SK-N-SH treated with all-trans-retinoic acid at 6 μM for 48 hours (cell line): ENCODE measurements at regions not wholly inside any gene's neighbourhood (a gene's known extent, or its start where the extent isn't known, plus 50 kb on each side); places are given as distances from the start of the nearest gene placed in this dataset.

ENCODE experiments used
- ATAC-seq: fragments of 200-7000 bp; cut with Tn5 transposase; 3 replicates; pipeline ENCODE4 v1.9.1; 2020; ENCODE audit warnings: mild to moderate bottlenecking, moderate library complexity
- ARNTL ChIP-seq: fragments of 450-650 bp; formaldehyde crosslinking; IDR thresholded peaks from 2 replicates; pipeline ENCODE4 v1.5.0; 2020; ENCODE audit warnings: low read depth, mild to moderate bottlenecking, moderate library complexity, borderline replicate concordance
- BACH2 ChIP-seq: fragments of 250-450 bp; sonication (Bioruptor Pico); IDR thresholded peaks from 2 replicates; pipeline ENCODE4 v1.9.0; 2021; ENCODE audit warnings: mild to moderate bottlenecking, borderline replicate concordance
- CREB5 ChIP-seq: fragments of 250-450 bp; sonication (Bioruptor Pico); IDR thresholded peaks from 2 replicates; pipeline ENCODE4 v1.5.1; 2020; ENCODE audit warnings: low read depth, mild to moderate bottlenecking, moderate library complexity
- CSDC2 ChIP-seq: fragments of 250-450 bp; sonication (Bioruptor Pico); IDR thresholded peaks from 2 replicates; pipeline ENCODE4 v1.5.0; 2020; ENCODE audit warnings: mild to moderate bottlenecking, moderate library complexity
- CSRNP3 ChIP-seq: fragments of 250-450 bp; sonication (Bioruptor Pico); IDR thresholded peaks from 2 replicates; pipeline ENCODE4 v1.5.1; 2021; ENCODE audit warnings: mild to moderate bottlenecking, moderate library complexity
- ESRRG ChIP-seq: fragments of 250-450 bp; sonication (Bioruptor Pico); IDR thresholded peaks from 2 replicates; pipeline ENCODE4 v1.6.1; 2021; ENCODE audit warnings: mild to moderate bottlenecking
- GLIS3 ChIP-seq: fragments of 250-450 bp; sonication (Bioruptor Pico); IDR thresholded peaks from 2 replicates; pipeline ENCODE4 v1.5.0; 2020; ENCODE audit warnings: mild to moderate bottlenecking, moderate library complexity
- ISL1 ChIP-seq: fragments of 250-450 bp; sonication (Bioruptor Pico); IDR thresholded peaks from 2 replicates; pipeline ENCODE4 v2.1.2; 2022; ENCODE audit warnings: mild to moderate bottlenecking, moderate library complexity
- OSR1 ChIP-seq: fragments of 250-450 bp; sonication (Bioruptor Pico); IDR thresholded peaks from 2 replicates; pipeline ENCODE4 v1.8.0; 2022; ENCODE audit warnings: moderate library complexity, mild to moderate bottlenecking, inconsistent platforms
- PATZ1 ChIP-seq: fragments of 250-450 bp; sonication (Bioruptor Pico); IDR thresholded peaks from 2 replicates; pipeline ENCODE4 v1.8.0; 2020; ENCODE audit warnings: mild to moderate bottlenecking, moderate library complexity, borderline replicate concordance
- POU6F1 ChIP-seq: fragments of 250-450 bp; sonication (Bioruptor Pico); IDR thresholded peaks from 2 replicates; pipeline ENCODE4 v1.8.0; 2021; ENCODE audit warnings: low read depth, mild to moderate bottlenecking, moderate library complexity, borderline replicate concordance
- PPARA ChIP-seq: fragments of 250-450 bp; sonication (Bioruptor Pico); IDR thresholded peaks from 2 replicates; pipeline ENCODE4 v1.5.0; 2020; ENCODE audit warnings: mild to moderate bottlenecking, borderline replicate concordance
- RARB ChIP-seq: fragments of 250-450 bp; sonication (Bioruptor Pico); IDR thresholded peaks from 2 replicates; pipeline ENCODE4 v1.8.0; 2021; ENCODE audit warnings: mild to moderate bottlenecking, moderate library complexity
- SNAI2 ChIP-seq: fragments of 250-450 bp; sonication (Bioruptor Pico); IDR thresholded peaks from 2 replicates; pipeline ENCODE4 v1.5.0; 2020; ENCODE audit warnings: mild to moderate bottlenecking, moderate library complexity
- TCF4 ChIP-seq: fragments of 250-450 bp; sonication (Bioruptor Pico); IDR thresholded peaks from 2 replicates; pipeline ENCODE4 v1.8.0; 2021; ENCODE audit warnings: mild to moderate bottlenecking, moderate library complexity, borderline replicate concordance
- TOX ChIP-seq: fragments of 250-450 bp; sonication (Bioruptor Pico); IDR thresholded peaks from 2 replicates; pipeline ENCODE4 v1.8.0; 2021; ENCODE audit warnings: mild to moderate bottlenecking, moderate library complexity, borderline replicate concordance
- TSHZ2 ChIP-seq: fragments of 250-450 bp; sonication (Bioruptor Pico); IDR thresholded peaks from 2 replicates; pipeline ENCODE4 v1.5.0; 2020; ENCODE audit warnings: mild to moderate bottlenecking, moderate library complexity
- ZC3H10 ChIP-seq: fragments of 250-450 bp; sonication (Bioruptor Pico); IDR thresholded peaks from 2 replicates; pipeline ENCODE4 v1.5.1; 2021; ENCODE audit warnings: mild to moderate bottlenecking, moderate library complexity
- ZFP3 ChIP-seq: fragments of 250-450 bp; sonication (Bioruptor Pico); IDR thresholded peaks from 2 replicates; pipeline ENCODE4 v1.5.0; 2020; ENCODE audit warnings: mild to moderate bottlenecking, moderate library complexity
- ZFP30 ChIP-seq: fragments of 450-650 bp; formaldehyde crosslinking; IDR thresholded peaks from 2 replicates; pipeline ENCODE4 v1.5.0; 2022; ENCODE audit warnings: mild to moderate bottlenecking, moderate library complexity
- ZNF565 ChIP-seq: fragments of 450-650 bp; formaldehyde crosslinking; conservative IDR thresholded peaks from 2 replicates; pipeline ENCODE4 v1.5.0; 2020; ENCODE audit warnings: low read depth, mild to moderate bottlenecking, moderate library complexity
- ZNF70 ChIP-seq: fragments of 450-650 bp; formaldehyde crosslinking; IDR thresholded peaks from 2 replicates; pipeline ENCODE4 v1.5.0; 2020; ENCODE audit warnings: mild to moderate bottlenecking, moderate library complexity
- ZNF8 ChIP-seq: fragments of 450-650 bp; formaldehyde crosslinking; IDR thresholded peaks from 2 replicates; pipeline ENCODE4 v1.5.0; 2020; ENCODE audit warnings: mild to moderate bottlenecking, moderate library complexity

- TF ChIP-seq OSR1 (CRISPR knock-in tag) (no peak), ZC3H10 (CRISPR knock-in tag) (no peak), POU6F1 (CRISPR knock-in tag) (no peak), GLIS3 (no peak), TOX (CRISPR knock-in tag) (no peak), ZNF8 (no peak), BACH2 (no peak), TCF4 (CRISPR knock-in tag) (no peak), PPARA (CRISPR knock-in tag) (no peak), ISL1 (no peak), SNAI2 (CRISPR knock-in tag) (no peak), ESRRG (CRISPR knock-in tag) (no peak), PATZ1 (CRISPR knock-in tag) (no peak), CSRNP3 (no peak)
- ATAC-seq: no peak
Observed at GRCh38 chr9:2291980-2292704, 277.0 kb downstream of the SMARCA2 start.

GRCh38 chr9:2292733-2293132, 277.6 kb downstream of the SMARCA2 start:
- TF ChIP-seq ZNF8 (no peak), PATZ1 (CRISPR knock-in tag) (no peak), ESRRG (CRISPR knock-in tag) (no peak), TOX (CRISPR knock-in tag) (no peak), BACH2 (no peak)
- ATAC-seq: no peak

GRCh38 chr9:2297771-2298170, 282.6 kb downstream of the SMARCA2 start:
- no peak for ATAC-seq
- TF ChIP-seq CSDC2 (no peak), POU6F1 (CRISPR knock-in tag) (no peak), RARB (CRISPR knock-in tag) (no peak), TSHZ2 (no peak), ZNF565 (CRISPR knock-in tag) (no peak), TOX (CRISPR knock-in tag) (no peak), ZFP30 (CRISPR knock-in tag) (no peak), TCF4 (CRISPR knock-in tag) (no peak), ARNTL (no peak), GLIS3 (no peak), OSR1 (CRISPR knock-in tag) (no peak), CREB5 (CRISPR knock-in tag) (no peak), BACH2 (no peak), ESRRG (CRISPR knock-in tag) (no peak), ZNF70 (CRISPR knock-in tag) (no peak), ZFP3 (no peak), ZC3H10 (CRISPR knock-in tag) (no peak)
